ENCODE measurements at regions not wholly inside any gene's neighbourhood (a gene's known extent, or its start where the extent isn't known, plus 50 kb on each side); places are given as distances from the start of the nearest gene placed in this dataset.
"Not testable (repeated sequence)": the region's sequence is repeated elsewhere in the genome, so short reads cannot be mapped to it uniquely, and the experiment has no call there.

DNA sequence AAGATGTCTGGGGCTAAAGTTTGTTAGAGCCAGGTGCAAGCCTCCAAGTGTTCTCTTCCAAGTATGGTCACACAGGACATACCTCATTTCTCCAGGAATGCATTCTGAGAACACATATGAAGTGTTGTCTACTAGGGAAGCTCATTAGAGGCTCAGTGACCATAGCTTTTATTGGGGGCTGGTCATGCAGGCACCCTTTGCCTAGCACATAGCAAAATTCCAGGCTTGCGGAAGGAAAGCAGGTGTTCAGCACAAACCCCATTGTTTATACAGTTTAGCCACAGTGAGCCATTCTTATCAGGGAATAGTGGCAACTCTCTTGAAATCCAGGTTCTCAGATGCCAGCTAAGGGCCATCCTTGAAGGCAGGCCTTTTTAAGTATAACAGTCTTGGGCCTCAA, 112.1 kb upstream of the XIST start:
- Histone ChIP-seq H3K27me3 (no peaks in the 10 kb centered on the region), H3K27ac (no peak overlapping the region), H3K9me3 (no peaks in the 10 kb centered on the region), H3K4me1 (no peaks in the 10 kb centered on the region), H3K4me3 (no peak overlapping the region), H3K36me3 (ENCODE audit: low read depth, missing control alignments) (no peaks in the 10 kb centered on the region)
- WGBS, 2 donors, result 76 to 100% methylated on average over 1 of the region's 1 CpG
- no peak for TF ChIP-seq POLR2A (IDR thresholded peaks at IDR 0.05)
- TF ChIP-seq, protein P1, sequence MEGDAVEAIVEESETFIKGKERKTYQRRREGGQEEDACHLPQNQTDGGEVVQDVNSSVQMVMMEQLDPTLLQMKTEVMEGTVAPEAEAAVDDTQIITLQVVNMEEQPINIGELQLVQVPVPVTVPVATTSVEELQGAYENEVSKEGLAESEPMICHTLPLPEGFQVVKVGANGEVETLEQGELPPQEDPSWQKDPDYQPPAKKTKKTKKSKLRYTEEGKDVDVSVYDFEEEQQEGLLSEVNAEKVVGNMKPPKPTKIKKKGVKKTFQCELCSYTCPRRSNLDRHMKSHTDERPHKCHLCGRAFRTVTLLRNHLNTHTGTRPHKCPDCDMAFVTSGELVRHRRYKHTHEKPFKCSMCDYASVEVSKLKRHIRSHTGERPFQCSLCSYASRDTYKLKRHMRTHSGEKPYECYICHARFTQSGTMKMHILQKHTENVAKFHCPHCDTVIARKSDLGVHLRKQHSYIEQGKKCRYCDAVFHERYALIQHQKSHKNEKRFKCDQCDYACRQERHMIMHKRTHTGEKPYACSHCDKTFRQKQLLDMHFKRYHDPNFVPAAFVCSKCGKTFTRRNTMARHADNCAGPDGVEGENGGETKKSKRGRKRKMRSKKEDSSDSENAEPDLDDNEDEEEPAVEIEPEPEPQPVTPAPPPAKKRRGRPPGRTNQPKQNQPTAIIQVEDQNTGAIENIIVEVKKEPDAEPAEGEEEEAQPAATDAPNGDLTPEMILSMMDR (IDR thresholded peaks at IDR 0.05), result no peak
- DNase-seq, result no peak
- intact Hi-C loops (cut with DNase I; ENCODE audit: low total_unique reads), result no loop called here

DNA sequence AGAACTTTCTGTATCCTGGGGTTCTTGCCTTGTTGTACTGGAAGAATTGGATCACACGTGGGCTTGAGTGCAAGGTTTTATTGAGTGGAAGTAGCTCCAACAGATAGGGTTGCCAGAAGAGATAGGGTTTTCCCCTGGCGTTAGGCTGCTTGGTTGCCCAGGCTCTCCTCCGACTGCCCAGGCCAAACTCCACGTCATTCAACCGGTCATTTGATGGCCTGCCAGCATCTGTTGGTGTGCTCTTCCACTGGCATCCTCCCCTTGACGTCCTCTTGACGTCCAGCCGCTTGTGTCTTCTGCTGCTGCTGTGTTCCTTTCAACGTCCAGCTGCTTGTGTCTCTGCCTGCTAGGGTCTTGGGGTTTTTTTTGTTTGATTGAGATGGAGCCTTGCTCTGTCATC, 111.2 kb upstream of the XIST start:
- Histone ChIP-seq H3K36me3 (ENCODE audit: low read depth, missing control alignments) (no peaks in the 10 kb centered on the region), H3K9me3 (no peaks in the 10 kb centered on the region), H3K4me1 (no peaks in the 10 kb centered on the region), H3K27ac (no peak overlapping the region), H3K27me3 (no peaks in the 10 kb centered on the region), H3K4me3 (no peak overlapping the region)
- intact Hi-C loops (cut with DNase I; ENCODE audit: low total_unique reads), result no loop called here
- 40 to 74% methylated on average over 1 to 8 of the region's 9 CpGs for WGBS, 2 donors
- peak; percentile 23 for DNase-seq
- TF ChIP-seq, protein P1 (IDR thresholded peaks at IDR 0.05), result no peak
- no peak for TF ChIP-seq POLR2A (IDR thresholded peaks at IDR 0.05)

DNA sequence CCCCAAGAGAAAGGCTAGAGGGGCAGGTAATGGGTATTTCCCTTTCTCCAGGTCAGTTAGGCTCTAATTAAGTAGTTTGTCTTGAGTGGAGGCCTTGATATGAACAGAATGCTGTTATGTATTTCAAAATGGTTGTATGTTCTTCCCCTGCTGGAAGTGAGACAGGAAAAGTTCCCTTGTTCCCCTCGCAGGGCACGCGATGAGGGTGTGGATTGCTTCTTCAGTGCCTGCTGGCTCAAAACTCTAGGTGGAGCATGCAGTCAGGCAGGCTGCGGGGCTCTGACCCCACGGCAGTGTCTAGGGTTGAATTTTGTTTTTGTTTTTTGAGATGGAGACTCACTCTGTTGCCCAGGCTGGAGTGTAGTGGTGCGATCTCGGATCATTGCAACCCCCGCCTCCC, 110.4 kb upstream of the XIST start:
- H3K27ac ChIP-seq, result no peak overlapping the region

DNA sequence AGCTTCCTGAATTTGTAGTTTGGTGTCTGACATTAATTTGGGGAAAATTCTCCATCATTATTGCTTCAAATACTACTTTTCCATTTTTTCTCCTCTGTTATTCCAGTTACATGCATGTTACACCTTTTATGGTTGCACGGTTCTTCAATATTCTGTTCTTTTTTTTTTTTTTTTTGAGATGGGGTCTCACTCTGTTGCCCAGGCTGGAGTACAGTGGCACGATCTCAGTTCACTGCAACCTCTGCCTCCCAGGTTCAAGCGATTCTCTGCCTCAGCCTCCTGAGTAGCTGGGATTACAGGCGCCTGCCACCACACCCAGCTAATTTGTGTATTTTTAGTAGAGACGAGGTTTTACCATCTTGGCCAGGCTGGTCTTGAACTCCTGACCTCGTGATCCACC, 109.4 kb upstream of the XIST start:
- H3K27ac ChIP-seq; H3K9me3 ChIP-seq; H3K4me3 ChIP-seq; intact Hi-C loops (cut with DNase I; ENCODE audit: low total_unique reads); H3K4me1 ChIP-seq; DNase-seq; H3K36me3 ChIP-seq (ENCODE audit: low read depth, missing control alignments); H3K27me3 ChIP-seq: not testable (repeated sequence)
- WGBS, 2 donors, result 80 to 96% methylated on average over 5 to 6 of the region's 6 CpGs

More for the DNA sequence above, 110.4 kb upstream of the XIST start:
- intact Hi-C loops (cut with DNase I; ENCODE audit: low total_unique reads), result no loop called here
- Histone ChIP-seq H3K27me3 (no peaks in the 10 kb centered on the region), H3K9me3 (no peaks in the 10 kb centered on the region), H3K36me3 (ENCODE audit: low read depth, missing control alignments) (no peaks in the 10 kb centered on the region), H3K4me3 (no peak overlapping the region), H3K4me1 (no peaks in the 10 kb centered on the region)
- 85 to 93% methylated on average over 4 to 8 of the region's 8 CpGs for WGBS, 2 donors
- DNase-seq, result no peak
- TF ChIP-seq, protein P1 (IDR thresholded peaks at IDR 0.05), result no peak
- no peak for TF ChIP-seq POLR2A (IDR thresholded peaks at IDR 0.05)

DNA sequence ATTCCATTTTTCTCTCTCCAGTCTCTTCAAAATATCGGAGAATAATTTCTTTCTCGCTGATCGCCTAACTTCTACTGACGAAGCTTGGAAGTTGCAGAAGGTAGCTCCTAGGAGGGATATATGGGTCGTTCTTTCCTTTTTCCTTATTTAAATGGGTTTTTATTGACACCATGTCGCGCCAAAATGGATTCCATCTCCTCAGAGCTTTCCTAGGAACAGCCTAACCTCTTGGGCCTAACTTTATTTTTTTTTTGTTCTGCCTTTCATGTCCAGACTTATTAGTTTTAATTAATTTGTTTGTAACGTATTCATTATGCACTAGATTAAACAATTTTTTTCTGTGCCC, 92.0 kb upstream of the XIST start:
- 0% methylated on average over 8 of the region's 8 CpGs for WGBS, 2 donors
- Histone ChIP-seq H3K4me1 (no peaks in the 10 kb centered on the region), H3K27me3 (no peaks in the 10 kb centered on the region), H3K27ac (peak overlapping the region; percentile 79 to 84), H3K4me3 (peak overlapping the region; percentile 57 to 69), H3K36me3 (ENCODE audit: low read depth, missing control alignments) (no peaks in the 10 kb centered on the region), H3K9me3 (no peaks in the 10 kb centered on the region)
- no peak for TF ChIP-seq POLR2A (IDR thresholded peaks at IDR 0.05)
- TF ChIP-seq, protein P1 (IDR thresholded peaks at IDR 0.05), result no peak
- intact Hi-C loops (cut with DNase I; ENCODE audit: low total_unique reads), result no loop called here
- DNase-seq, result no peak

Data from testis (tissue), 2 donors.